DOHH2 (cell line): ENCODE measurements at regions not wholly inside any gene's neighbourhood (a gene's known extent, or its start where the extent isn't known, plus 50 kb on each side); places are given as distances from the start of the nearest gene placed in this dataset.

Experiments used
- H3F3A ChIP-seq: fragments of 200-600 bp; sonication (generic), shearing (Covaris generic); 2 replicates; pipeline ENCODE4 v1.6.0; 2016; ENCODE audit warnings: antibody characterized with exemption, mild to moderate bottlenecking; ENCODE audit not compliant: control insufficient read depth, insufficient read depth
- H3K27ac ChIP-seq: fragments of 200-600 bp; sonication (generic); 2 replicates; pipeline ENCODE4 v1.5.1; 2014; ENCODE audit warnings: low read depth, mild to moderate bottlenecking, low read length, moderate library complexity
- H3K27me3 ChIP-seq: fragments of 200-600 bp; sonication (generic); 2 replicates; pipeline ENCODE4 v1.6.1; 2014; ENCODE audit warnings: mild to moderate bottlenecking, low read length, mixed read lengths; ENCODE audit not compliant: control insufficient read depth
- H3K36me3 ChIP-seq: fragments of 200-600 bp; sonication (generic); 2 replicates; pipeline ENCODE4 v1.6.1; 2014; ENCODE audit warnings: mild to moderate bottlenecking, low read length, moderate library complexity, mixed read lengths; ENCODE audit not compliant: control insufficient read depth
- H3K4me1 ChIP-seq: fragments of 200-600 bp; sonication (generic); 2 replicates; pipeline ENCODE4 v1.6.1; 2014; ENCODE audit warnings: mild to moderate bottlenecking, low read length, mixed read lengths; ENCODE audit not compliant: control insufficient read depth
- H3K4me2 ChIP-seq: fragments of 200-600 bp; sonication (generic); 2 replicates; pipeline ENCODE4 v1.6.0; 2014; ENCODE audit warnings: mild to moderate bottlenecking, low read length, moderate library complexity
- H3K4me3 ChIP-seq: fragments of 200-600 bp; sonication (generic); 2 replicates; pipeline ENCODE4 v1.5.1; 2014; ENCODE audit warnings: mild to moderate bottlenecking, low read length, mixed read lengths
- H3K79me2 ChIP-seq: fragments of 200-600 bp; sonication (generic); 2 replicates; pipeline ENCODE4 v1.6.1; 2014; ENCODE audit warnings: mild to moderate bottlenecking, low read length, mixed read lengths; ENCODE audit not compliant: control insufficient read depth
- H3K9me2 ChIP-seq: fragments of 200-600 bp; sonication (generic); replicated peaks from 2 replicates; pipeline ENCODE4 v1.6.1; 2014; ENCODE audit warnings: mild to moderate bottlenecking, low read length, mixed read lengths; ENCODE audit not compliant: control insufficient read depth
- H3K9me3 ChIP-seq: fragments of 200-600 bp; sonication (generic); 2 replicates; pipeline ENCODE4 v1.6.1; 2014; ENCODE audit warnings: antibody characterized with exemption, low read length, mixed read lengths; ENCODE audit not compliant: control insufficient read depth, insufficient read depth
- H4K20me1 ChIP-seq: fragments of 200-600 bp; sonication (generic); 2 replicates; pipeline ENCODE4 v1.6.0; 2014; ENCODE audit warnings: low read depth, mild to moderate bottlenecking, antibody characterized with exemption, low read length, moderate library complexity; ENCODE audit not compliant: control insufficient read depth, insufficient read depth
- EZH2phosphoT487 ChIP-seq: fragments of 200-600 bp; sonication (generic); IDR thresholded peaks from 2 replicates; pipeline ENCODE4 v1.6.1; 2017; ENCODE audit warnings: borderline replicate concordance, mild to moderate bottlenecking, antibody characterized with exemption, low read length, moderate library complexity, mixed read lengths
- TF ChIP-seq, protein P1 (sequence below): fragments of 200-600 bp; sonication (generic); IDR thresholded peaks from one replicate; pipeline ENCODE4 v1.5.1; 2014; ENCODE audit warnings: antibody characterized with exemption, mild to moderate bottlenecking, low read depth, low read length; ENCODE audit not compliant: poor library complexity, severe bottlenecking

DNA sequence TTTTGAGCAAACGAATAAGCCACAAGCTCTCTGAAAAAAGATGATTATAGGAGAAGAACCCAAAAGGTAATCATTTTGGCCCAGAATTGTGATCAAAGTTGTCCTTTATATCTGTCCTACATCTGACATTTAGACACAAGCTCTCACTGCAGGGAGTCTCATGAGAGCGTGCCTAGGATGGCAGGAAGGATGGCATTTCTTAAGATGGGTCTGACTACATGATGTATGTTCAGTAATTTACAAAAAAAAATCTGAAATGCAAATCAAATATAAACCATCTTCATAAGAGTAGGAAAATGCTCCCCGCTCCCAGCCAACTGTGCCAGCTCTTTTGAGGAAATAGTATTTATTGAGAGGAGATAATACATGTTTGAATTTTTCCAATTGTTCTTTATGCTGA is 81.0 kb upstream of the MBNL2 start:
- Histone ChIP-seq H3K27ac (no peak overlapping the region), H3K4me2 (no peak overlapping the region), H3K27me3 (peaks cover 9% of the 10 kb centered on the region; the same call in 1 of the 2 replicates), H3K9me2 (no peaks in the 10 kb centered on the region), H3F3A (no peaks in the 10 kb centered on the region), H3K9me3 (no peaks in the 10 kb centered on the region), H3K4me3 (no peak overlapping the region), H4K20me1 (no peaks in the 10 kb centered on the region), H3K79me2 (no peaks in the 10 kb centered on the region), H3K36me3 (no peaks in the 10 kb centered on the region), H3K4me1 (no peaks in the 10 kb centered on the region)
- TF ChIP-seq, protein P1, sequence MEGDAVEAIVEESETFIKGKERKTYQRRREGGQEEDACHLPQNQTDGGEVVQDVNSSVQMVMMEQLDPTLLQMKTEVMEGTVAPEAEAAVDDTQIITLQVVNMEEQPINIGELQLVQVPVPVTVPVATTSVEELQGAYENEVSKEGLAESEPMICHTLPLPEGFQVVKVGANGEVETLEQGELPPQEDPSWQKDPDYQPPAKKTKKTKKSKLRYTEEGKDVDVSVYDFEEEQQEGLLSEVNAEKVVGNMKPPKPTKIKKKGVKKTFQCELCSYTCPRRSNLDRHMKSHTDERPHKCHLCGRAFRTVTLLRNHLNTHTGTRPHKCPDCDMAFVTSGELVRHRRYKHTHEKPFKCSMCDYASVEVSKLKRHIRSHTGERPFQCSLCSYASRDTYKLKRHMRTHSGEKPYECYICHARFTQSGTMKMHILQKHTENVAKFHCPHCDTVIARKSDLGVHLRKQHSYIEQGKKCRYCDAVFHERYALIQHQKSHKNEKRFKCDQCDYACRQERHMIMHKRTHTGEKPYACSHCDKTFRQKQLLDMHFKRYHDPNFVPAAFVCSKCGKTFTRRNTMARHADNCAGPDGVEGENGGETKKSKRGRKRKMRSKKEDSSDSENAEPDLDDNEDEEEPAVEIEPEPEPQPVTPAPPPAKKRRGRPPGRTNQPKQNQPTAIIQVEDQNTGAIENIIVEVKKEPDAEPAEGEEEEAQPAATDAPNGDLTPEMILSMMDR: no peak
- TF ChIP-seq EZH2phosphoT487: no peak

DNA sequence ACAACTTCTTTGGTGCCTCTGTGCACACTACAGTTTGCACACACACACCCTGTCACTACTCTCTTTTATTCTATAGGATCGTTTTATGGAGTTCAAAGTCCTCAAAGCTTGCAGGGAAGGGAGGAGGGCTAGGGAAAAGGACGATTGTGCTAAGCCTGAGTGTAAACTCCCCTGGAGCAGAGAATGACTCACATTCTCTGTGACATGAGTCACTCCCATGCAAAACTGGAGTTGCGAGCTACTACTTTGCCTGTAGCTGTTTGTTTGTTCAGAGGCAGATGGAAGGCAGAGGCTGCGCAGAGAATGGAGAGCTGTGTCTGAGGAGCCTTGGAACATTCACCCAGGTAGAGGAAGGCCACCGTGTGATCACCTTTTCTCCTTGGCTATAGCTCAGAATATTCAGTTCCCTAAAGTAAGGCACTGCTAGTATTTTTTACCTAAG is 80.5 kb upstream of the MBNL2 start:
- no peaks in the 10 kb centered on the region for H3K79me2 ChIP-seq
- H3K4me2 ChIP-seq: no peak overlapping the region
- H3K4me3 ChIP-seq: no peak overlapping the region
- H3K9me2 ChIP-seq: no peaks in the 10 kb centered on the region
- peaks cover 9% of the 10 kb centered on the region; the same call in 1 of the 2 replicates for H3K27me3 ChIP-seq
- H3F3A ChIP-seq: no peaks in the 10 kb centered on the region
- no peaks in the 10 kb centered on the region for H3K9me3 ChIP-seq
- TF ChIP-seq EZH2phosphoT487: no peak
- TF ChIP-seq, protein P1: no peak
- H3K4me1 ChIP-seq: no peaks in the 10 kb centered on the region
- H4K20me1 ChIP-seq: no peaks in the 10 kb centered on the region
- no peaks in the 10 kb centered on the region for H3K36me3 ChIP-seq
- no peak overlapping the region for H3K27ac ChIP-seq

- H3K27ac ChIP-seq: no peak overlapping the region
- H3K4me3 ChIP-seq: peak overlapping the region; percentile 24; the same call in 1 of the 2 replicates
- peak overlapping the region; percentile 26 for H3K4me2 ChIP-seq
These were observed 79.7 kb upstream of the MBNL2 start for GRCh38 chr13:97142452-97142851.

More at GRCh38 chr13:97142452-97142851, 79.7 kb upstream of the MBNL2 start:
- no peaks in the 10 kb centered on the region for H3F3A ChIP-seq
- peaks cover 9% of the 10 kb centered on the region; the same call in 1 of the 2 replicates for H3K27me3 ChIP-seq
- TF ChIP-seq, protein P1: no peak
- no peak for TF ChIP-seq EZH2phosphoT487
- H3K79me2 ChIP-seq: no peaks in the 10 kb centered on the region
- no peaks in the 10 kb centered on the region for H4K20me1 ChIP-seq
- no peaks in the 10 kb centered on the region for H3K4me1 ChIP-seq
- no peaks in the 10 kb centered on the region for H3K9me3 ChIP-seq
- no peaks in the 10 kb centered on the region for H3K36me3 ChIP-seq
- no peaks in the 10 kb centered on the region for H3K9me2 ChIP-seq
